K562 (cell line): ENCODE measurements at regions not wholly inside any gene's neighbourhood (a gene's known extent, or its start where the extent isn't known, plus 50 kb on each side); places are given as distances from the start of the nearest gene placed in this dataset.

Experiments used
- DEAF1 ChIP-seq: fragments of 450-650 bp; formaldehyde crosslinking; IDR thresholded peaks from 2 replicates; pipeline ENCODE4 v1.4.0; 2020; ENCODE audit warnings: mild to moderate bottlenecking, moderate library complexity
- ETS1 ChIP-seq: conservative IDR thresholded peaks from 2 replicates; pipeline ENCODE4 v1.6.1; 2011; ENCODE audit warnings: low read depth, mild to moderate bottlenecking, low read length; ENCODE audit not compliant: control insufficient read depth
- GATA2 ChIP-seq: sonication (generic); formaldehyde crosslinking; IDR thresholded peaks from 2 replicates; pipeline ENCODE4 v1.4.0; 2020; ENCODE audit warnings: mild to moderate bottlenecking, missing genetic modification reagents
- MGA ChIP-seq: fragments of 450-650 bp; IDR thresholded peaks from 2 replicates; pipeline ENCODE4 v1.6.1; 2016; ENCODE audit warnings: mild to moderate bottlenecking, moderate library complexity
- POLR3A ChIP-seq: IDR thresholded peaks from 2 replicates; pipeline ENCODE4 v1.6.1; 2011; ENCODE audit warnings: borderline replicate concordance, mild to moderate bottlenecking, moderate library complexity; ENCODE audit not compliant: insufficient read length, insufficient read depth; ENCODE audit errors: extremely low read depth
- RHOXF2B ChIP-seq: fragments of 250-450 bp; sonication (Bioruptor Pico); conservative IDR thresholded peaks from 2 replicates; pipeline ENCODE4 v1.5.1; 2021
- SPI1 ChIP-seq: IDR thresholded peaks from 2 replicates; pipeline ENCODE4 v1.6.1; 2011; ENCODE audit warnings: low read depth, low read length, control low read depth, borderline replicate concordance
- TAF1 ChIP-seq: IDR thresholded peaks from 2 replicates; pipeline ENCODE4 v1.6.1; 2011; ENCODE audit warnings: mild to moderate bottlenecking, low read length, moderate library complexity; ENCODE audit not compliant: insufficient read depth, control insufficient read depth, severe bottlenecking; ENCODE audit errors: extremely low read depth
- ZNF655 ChIP-seq: fragments of 250-450 bp; sonication (Bioruptor Pico); IDR thresholded peaks from 2 replicates; pipeline ENCODE4 v1.5.0; 2021

GRCh38 chr2:204195498-204195897, 258.9 kb downstream of the ICOS start (continued):
- TF ChIP-seq MGA (no peak), POLR3A (no peak), RHOXF2B (CRISPR knock-in tag) (no peak), ZNF655 (CRISPR knock-in tag) (no peak), ETS1 (no peak), TAF1 (no peak), SPI1 (no peak), GATA2 (CRISPR knock-in tag) (no peak), DEAF1 (CRISPR knock-in tag) (no peak)
